Fibroblast of lung (primary cell): ENCODE measurements at regions not wholly inside any gene's neighbourhood (a gene's known extent, or its start where the extent isn't known, plus 50 kb on each side); places are given as distances from the start of the nearest gene placed in this dataset.
A peak's percentile ranks its signal among the peaks of the same experiment; 100 is the strongest.

Source experiments
- DNase-seq, 2 donors: peaks; one replicate each; pipeline versions ENCODE4 v3.0.0 to v3.0.0-alpha.2; 2010; ENCODE audit warnings: low read depth in 2 of 2
- H2AFZ ChIP-seq: 2 replicates; pipeline ENCODE4 v1.5.1; 2012; ENCODE audit warnings: low read length, control low read depth, inconsistent platforms
- H3K27ac ChIP-seq: 2 replicates; pipeline ENCODE4 v1.5.1; 2011; ENCODE audit warnings: low read length, control low read depth; ENCODE audit not compliant: insufficient read depth
- H3K27me3 ChIP-seq: 2 replicates; pipeline ENCODE4 v1.5.1; 2011; ENCODE audit warnings: mild to moderate bottlenecking, low read length; ENCODE audit not compliant: control insufficient read depth, insufficient read depth
- H3K36me3 ChIP-seq: 2 replicates; pipeline ENCODE4 v1.5.1; 2011; ENCODE audit warnings: low read length; ENCODE audit not compliant: control insufficient read depth, insufficient read depth
- H3K4me1 ChIP-seq: 2 replicates; pipeline ENCODE4 v1.5.1; 2011; ENCODE audit warnings: low read length; ENCODE audit not compliant: control insufficient read depth, insufficient read depth; ENCODE audit errors: extremely low read depth
- H3K4me2 ChIP-seq: 2 replicates; pipeline ENCODE4 v1.5.1; 2011; ENCODE audit warnings: low read length, control low read depth; ENCODE audit not compliant: insufficient read depth; ENCODE audit errors: extremely low read depth
- H3K4me3 ChIP-seq, 4 experiments: fragments of 200-600 bp in 1 of 4; sonication (generic) in 1 of 4; replicated peaks in 1 of 4; 2 replicates each; pipeline ENCODE4 v1.5.1; 2011 to 2016; ENCODE audit warnings: low read length in 4 of 4, low read depth in 3 of 4, mild to moderate bottlenecking in 3 of 4, control low read depth in 2 of 4, inconsistent platforms in 1 of 4, mixed read lengths in 1 of 4; ENCODE audit not compliant: insufficient read depth in 1 of 4; ENCODE audit errors: control extremely low read depth in 1 of 4
- H3K79me2 ChIP-seq: 2 replicates; pipeline ENCODE4 v1.5.1; 2012; ENCODE audit warnings: mild to moderate bottlenecking, low read length, inconsistent platforms; ENCODE audit not compliant: control insufficient read depth, insufficient read depth
- H3K9ac ChIP-seq: 2 replicates; pipeline ENCODE4 v1.5.1; 2011; ENCODE audit warnings: mild to moderate bottlenecking, low read length, control low read depth; ENCODE audit not compliant: insufficient read depth
- H3K9me3 ChIP-seq: 2 replicates; pipeline ENCODE4 v1.5.1; 2012; ENCODE audit warnings: low read depth, low read length; ENCODE audit not compliant: control insufficient read depth, insufficient read depth
- H4K20me1 ChIP-seq: 2 replicates; pipeline ENCODE4 v1.5.1; 2011; ENCODE audit warnings: low read length; ENCODE audit not compliant: control insufficient read depth, insufficient read depth; ENCODE audit errors: extremely low read depth
- CTCF ChIP-seq, 2 donors: IDR thresholded peaks in 1 of 2; conservative IDR thresholded peaks in 1 of 2; 1 replicate in 1 of 2; 2 replicates in 1 of 2; pipeline ENCODE4 v1.5.1; 2011 to 2012; ENCODE audit warnings: low read length in 2 of 2, control low read depth in 1 of 2, inconsistent platforms in 1 of 2, low read depth in 1 of 2, mild to moderate bottlenecking in 1 of 2
- EZH2 ChIP-seq: IDR thresholded peaks from 2 replicates; pipeline ENCODE4 v1.5.1; 2012; ENCODE audit warnings: low read length, control low read depth, mild to moderate bottlenecking; ENCODE audit errors: missing control alignments

GRCh38 chrX:39935411-39936064 lies 162.2 kb downstream of the BCOR start:
- peak in 1 of 2 donors; percentile 25 for DNase-seq
- Histone ChIP-seq H3K27ac (no peak overlapping the region), H2AFZ (no peak overlapping the region)

GRCh38 chrX:39936886-39937770 lies 160.6 kb downstream of the BCOR start:
- H4K20me1 ChIP-seq, result no peaks in the 10 kb centered on the region
- no peak overlapping the region for H2AFZ ChIP-seq
- no peak for DNase-seq

More at GRCh38 chrX:39935411-39936064, 162.2 kb downstream of the BCOR start:
- no peaks in the 10 kb centered on the region for H3K36me3 ChIP-seq
- TF ChIP-seq CTCF (conservative IDR thresholded peaks at IDR 0.05 in 1 of 2, IDR thresholded peaks at IDR 0.05 in 1 of 2; ENCODE audit: low read depth in 1 of 2, low read length in 2 of 2) (no peak), EZH2 (no peak)
- H3K9me3 ChIP-seq, result no peaks in the 10 kb centered on the region
- no peaks in the 10 kb centered on the region for H3K4me1 ChIP-seq
- H3K4me3 ChIP-seq, result no peak overlapping the region
- H3K9ac ChIP-seq, result no peak overlapping the region
- peaks cover 2% of the 10 kb centered on the region for H4K20me1 ChIP-seq
- H3K4me2 ChIP-seq, result no peak overlapping the region
- H3K79me2 ChIP-seq, result no peaks in the 10 kb centered on the region
- no peaks in the 10 kb centered on the region for H3K27me3 ChIP-seq

More at GRCh38 chrX:39936886-39937770, 160.6 kb downstream of the BCOR start:
- no peak for TF ChIP-seq CTCF (conservative IDR thresholded peaks at IDR 0.05 in 1 of 2, IDR thresholded peaks at IDR 0.05 in 1 of 2; ENCODE audit: low read depth in 1 of 2, low read length in 2 of 2)
- TF ChIP-seq EZH2, result no peak
- Histone ChIP-seq H3K27ac (no peak overlapping the region), H3K79me2 (no peaks in the 10 kb centered on the region), H3K27me3 (no peaks in the 10 kb centered on the region), H3K4me1 (no peaks in the 10 kb centered on the region), H3K36me3 (no peaks in the 10 kb centered on the region), H3K9ac (no peak overlapping the region), H3K4me2 (no peak overlapping the region), H3K4me3 (no peak overlapping the region), H3K9me3 (no peaks in the 10 kb centered on the region)
